Mammary epithelial cell (primary cell): ENCODE measurements at regions not wholly inside any gene's neighbourhood (a gene's known extent, or its start where the extent isn't known, plus 50 kb on each side); places are given as distances from the start of the nearest gene placed in this dataset.

Experiments used
- EZH2 ChIP-seq: IDR thresholded peaks from 2 replicates; pipeline ENCODE4 v1.6.1; 2012; ENCODE audit warnings: low read length, inconsistent platforms, borderline replicate concordance
- TF ChIP-seq, protein P1 (sequence below), 2 donors: IDR thresholded peaks in 1 of 2; conservative IDR thresholded peaks in 1 of 2; 2 replicates each; pipeline ENCODE4 v1.5.1; 2011 to 2012; ENCODE audit warnings: inconsistent platforms in 2 of 2, low read length in 2 of 2, mild to moderate bottlenecking in 2 of 2, control low read depth in 1 of 2, low read depth in 1 of 2; ENCODE audit not compliant: insufficient read depth in 1 of 2; ENCODE audit errors: extremely low read depth in 1 of 2

DNA sequence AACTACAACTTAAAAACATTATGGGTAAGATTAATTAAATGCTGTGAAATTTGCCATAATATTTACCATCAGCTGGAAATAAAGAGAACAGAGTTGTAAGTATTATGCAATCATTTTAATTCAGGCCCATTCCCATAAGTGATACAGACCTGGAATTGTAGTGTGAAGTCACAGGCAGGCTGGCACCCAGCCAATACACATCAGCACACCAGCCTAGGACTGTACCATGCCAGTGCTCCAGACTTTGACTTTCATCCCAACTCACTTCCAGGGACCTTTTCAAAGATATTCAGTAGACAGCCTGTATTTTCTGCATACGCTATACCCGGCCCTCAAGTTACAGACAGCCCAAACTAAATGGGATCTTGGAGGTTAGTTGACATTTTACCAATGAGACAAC is 143.3 kb downstream of the TES start:
- no peak for TF ChIP-seq EZH2
- TF ChIP-seq, protein P1, sequence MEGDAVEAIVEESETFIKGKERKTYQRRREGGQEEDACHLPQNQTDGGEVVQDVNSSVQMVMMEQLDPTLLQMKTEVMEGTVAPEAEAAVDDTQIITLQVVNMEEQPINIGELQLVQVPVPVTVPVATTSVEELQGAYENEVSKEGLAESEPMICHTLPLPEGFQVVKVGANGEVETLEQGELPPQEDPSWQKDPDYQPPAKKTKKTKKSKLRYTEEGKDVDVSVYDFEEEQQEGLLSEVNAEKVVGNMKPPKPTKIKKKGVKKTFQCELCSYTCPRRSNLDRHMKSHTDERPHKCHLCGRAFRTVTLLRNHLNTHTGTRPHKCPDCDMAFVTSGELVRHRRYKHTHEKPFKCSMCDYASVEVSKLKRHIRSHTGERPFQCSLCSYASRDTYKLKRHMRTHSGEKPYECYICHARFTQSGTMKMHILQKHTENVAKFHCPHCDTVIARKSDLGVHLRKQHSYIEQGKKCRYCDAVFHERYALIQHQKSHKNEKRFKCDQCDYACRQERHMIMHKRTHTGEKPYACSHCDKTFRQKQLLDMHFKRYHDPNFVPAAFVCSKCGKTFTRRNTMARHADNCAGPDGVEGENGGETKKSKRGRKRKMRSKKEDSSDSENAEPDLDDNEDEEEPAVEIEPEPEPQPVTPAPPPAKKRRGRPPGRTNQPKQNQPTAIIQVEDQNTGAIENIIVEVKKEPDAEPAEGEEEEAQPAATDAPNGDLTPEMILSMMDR (conservative IDR thresholded peaks at IDR 0.05 in 1 of 2, IDR thresholded peaks at IDR 0.05 in 1 of 2; ENCODE audit: extremely low read depth in 1 of 2, insufficient read depth in 1 of 2, low read depth in 1 of 2, low read length in 2 of 2) = no peak
